OCI-LY3 (cell line): ENCODE measurements at regions not wholly inside any gene's neighbourhood (a gene's known extent, or its start where the extent isn't known, plus 50 kb on each side); places are given as distances from the start of the nearest gene placed in this dataset.

Source experiments
- H2AFZ ChIP-seq: fragments of 200-600, 300-600 bp; shearing (Covaris generic); 2 replicates; pipeline ENCODE4 v1.6.0; 2014; ENCODE audit warnings: antibody characterized with exemption, low read depth, low read length
- H3K27ac ChIP-seq: fragments of 200-600, 300-600 bp; sonication (generic); 2 replicates; pipeline ENCODE4 v1.5.1; 2014; ENCODE audit warnings: mild to moderate bottlenecking, low read length, moderate library complexity, mixed read lengths
- H3K27me3 ChIP-seq: fragments of 200-600, 300-600 bp; sonication (generic); 2 replicates; pipeline ENCODE4 v1.6.1; 2014; ENCODE audit warnings: low read depth, low read length, mixed read lengths
- H3K36me3 ChIP-seq: fragments of 200-600, 300-600 bp; sonication (generic); replicated peaks from 2 replicates; pipeline ENCODE3; 2014; ENCODE audit warnings: low read depth, low read length, mixed read lengths
- H3K4me1 ChIP-seq: fragments of 300-600, 200-600 bp; sonication (generic); 2 replicates; pipeline ENCODE4 v1.6.1; 2014; ENCODE audit warnings: low read length, mixed read lengths
- H3K4me2 ChIP-seq: fragments of 200-600, 300-600 bp; sonication (generic); 2 replicates; pipeline ENCODE4 v1.6.1; 2014; ENCODE audit warnings: low read length, mixed read lengths
- H3K4me3 ChIP-seq: fragments of 300-600, 200-600 bp; sonication (generic); 2 replicates; pipeline ENCODE4 v1.5.1; 2014; ENCODE audit warnings: antibody characterized with exemption, mild to moderate bottlenecking, low read length, moderate library complexity
- H3K79me2 ChIP-seq: fragments of 300-600, 200-600 bp; shearing (Covaris generic); 2 replicates; pipeline ENCODE4 v1.6.1; 2014; ENCODE audit warnings: mild to moderate bottlenecking, low read length, mixed read lengths
- H3K9ac ChIP-seq: fragments of 300-600, 200-600 bp; shearing (Covaris generic); 2 replicates; pipeline ENCODE4 v1.6.0; 2014; ENCODE audit warnings: mild to moderate bottlenecking, low read length, moderate library complexity
- H3K9me3 ChIP-seq: fragments of 200-600, 300-600 bp; shearing (Covaris generic); 2 replicates; pipeline ENCODE4 v1.6.1; 2014; ENCODE audit warnings: low read length, mixed read lengths; ENCODE audit not compliant: insufficient read depth
- H4K20me1 ChIP-seq: fragments of 200-600, 300-600 bp; sonication (generic); 2 replicates; pipeline ENCODE4 v1.6.1; 2016; ENCODE audit warnings: low read length, mixed read lengths; ENCODE audit not compliant: insufficient read depth
- EZH2phosphoT487 ChIP-seq: fragments of 200-600 bp; shearing (Covaris generic); IDR thresholded peaks from 2 replicates; pipeline ENCODE4 v1.6.1; 2018; ENCODE audit warnings: antibody characterized with exemption, mixed run types, low read depth
- TF ChIP-seq, protein P1 (sequence below): fragments of 200-600, 300-600 bp; sonication (generic); IDR thresholded peaks from 2 replicates; pipeline ENCODE4 v1.5.1; 2014; ENCODE audit warnings: antibody characterized with exemption, low read length, low read depth

DNA sequence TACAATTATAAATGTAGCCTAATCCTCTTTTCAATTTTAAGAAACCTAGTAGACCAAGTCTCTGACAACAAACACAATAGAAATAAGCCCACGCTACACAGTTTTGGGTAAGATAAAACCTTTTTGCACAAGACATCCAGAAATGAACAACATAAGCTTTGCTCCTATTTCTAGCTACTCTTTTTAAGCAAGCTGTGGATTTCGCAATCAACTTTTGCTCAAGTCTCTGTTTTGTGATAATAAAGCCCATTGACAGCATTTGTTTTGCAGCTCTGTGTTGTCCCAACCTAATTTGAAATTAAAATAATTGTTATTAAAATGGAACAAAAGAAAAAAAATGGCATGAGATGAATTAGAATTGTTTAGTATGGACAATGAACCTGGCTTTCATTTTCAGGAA lies 287.9 kb upstream of the PUDP start:
- Histone ChIP-seq H3K9me3 (no peaks in the 10 kb centered on the region), H3K9ac (no peak overlapping the region), H3K4me3 (no peak overlapping the region), H2AFZ (no peak overlapping the region), H3K4me2 (no peak overlapping the region), H3K27me3 (no peaks in the 10 kb centered on the region), H3K27ac (no peak overlapping the region), H3K4me1 (no peaks in the 10 kb centered on the region), H3K36me3 (no peaks in the 10 kb centered on the region), H3K79me2 (no peaks in the 10 kb centered on the region), H4K20me1 (no peaks in the 10 kb centered on the region)
- TF ChIP-seq, protein P1, sequence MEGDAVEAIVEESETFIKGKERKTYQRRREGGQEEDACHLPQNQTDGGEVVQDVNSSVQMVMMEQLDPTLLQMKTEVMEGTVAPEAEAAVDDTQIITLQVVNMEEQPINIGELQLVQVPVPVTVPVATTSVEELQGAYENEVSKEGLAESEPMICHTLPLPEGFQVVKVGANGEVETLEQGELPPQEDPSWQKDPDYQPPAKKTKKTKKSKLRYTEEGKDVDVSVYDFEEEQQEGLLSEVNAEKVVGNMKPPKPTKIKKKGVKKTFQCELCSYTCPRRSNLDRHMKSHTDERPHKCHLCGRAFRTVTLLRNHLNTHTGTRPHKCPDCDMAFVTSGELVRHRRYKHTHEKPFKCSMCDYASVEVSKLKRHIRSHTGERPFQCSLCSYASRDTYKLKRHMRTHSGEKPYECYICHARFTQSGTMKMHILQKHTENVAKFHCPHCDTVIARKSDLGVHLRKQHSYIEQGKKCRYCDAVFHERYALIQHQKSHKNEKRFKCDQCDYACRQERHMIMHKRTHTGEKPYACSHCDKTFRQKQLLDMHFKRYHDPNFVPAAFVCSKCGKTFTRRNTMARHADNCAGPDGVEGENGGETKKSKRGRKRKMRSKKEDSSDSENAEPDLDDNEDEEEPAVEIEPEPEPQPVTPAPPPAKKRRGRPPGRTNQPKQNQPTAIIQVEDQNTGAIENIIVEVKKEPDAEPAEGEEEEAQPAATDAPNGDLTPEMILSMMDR, result no peak

DNA sequence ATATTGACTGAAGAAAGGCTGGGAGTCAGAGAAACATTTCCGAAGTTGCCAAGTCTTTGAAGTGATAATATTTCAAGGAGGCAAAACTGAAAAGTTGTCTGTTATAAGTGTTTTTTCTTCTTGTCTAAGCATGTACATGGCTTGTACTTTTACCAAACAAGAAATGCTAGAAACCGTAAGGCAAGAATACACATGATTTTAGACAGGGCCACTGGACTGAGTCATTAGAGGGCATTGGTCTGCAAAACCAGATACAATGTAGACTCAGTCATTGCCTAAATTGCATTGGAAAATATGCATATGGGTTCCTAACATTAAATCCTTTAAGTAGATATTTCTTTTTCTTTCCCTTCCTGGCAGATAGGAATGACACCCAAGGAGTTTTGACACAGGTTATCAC lies 284.9 kb upstream of the PUDP start:
- Histone ChIP-seq H3K36me3 (no peaks in the 10 kb centered on the region), H3K79me2 (no peaks in the 10 kb centered on the region), H3K27ac (no peak overlapping the region), H3K27me3 (no peaks in the 10 kb centered on the region), H2AFZ (no peak overlapping the region), H3K9ac (no peak overlapping the region), H3K4me2 (no peak overlapping the region), H4K20me1 (no peaks in the 10 kb centered on the region), H3K4me3 (no peak overlapping the region), H3K9me3 (no peaks in the 10 kb centered on the region), H3K4me1 (no peaks in the 10 kb centered on the region)
- TF ChIP-seq EZH2phosphoT487, result no peak
- TF ChIP-seq, protein P1, result no peak

DNA sequence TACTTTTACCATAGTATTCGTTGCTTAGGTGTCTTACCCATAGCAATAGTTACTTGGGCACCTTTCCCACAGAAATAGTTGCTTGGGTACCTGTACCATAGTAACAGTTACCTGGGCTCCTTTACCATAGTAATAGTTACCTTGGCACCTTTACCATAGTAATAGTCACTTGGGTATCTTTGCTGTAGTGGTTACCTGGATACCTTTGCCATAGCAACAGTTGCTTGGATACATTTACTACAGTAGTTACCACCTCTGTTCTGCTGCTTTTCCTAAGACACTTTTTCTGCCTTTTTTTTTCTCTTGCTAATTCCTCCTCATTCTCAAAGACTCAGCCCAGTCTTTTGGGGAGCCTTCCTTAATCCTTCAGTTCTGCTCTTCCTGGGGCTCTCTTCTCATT lies 272.8 kb upstream of the PUDP start:
- Histone ChIP-seq H3K4me3 (no peak overlapping the region), H3K27me3 (no peaks in the 10 kb centered on the region), H3K27ac (no peak overlapping the region), H3K9me3 (no peaks in the 10 kb centered on the region), H3K9ac (no peak overlapping the region), H2AFZ (no peak overlapping the region), H3K36me3 (no peaks in the 10 kb centered on the region), H4K20me1 (no peaks in the 10 kb centered on the region), H3K79me2 (no peaks in the 10 kb centered on the region), H3K4me1 (no peaks in the 10 kb centered on the region), H3K4me2 (no peak overlapping the region)
- TF ChIP-seq, protein P1, result no peak
- TF ChIP-seq EZH2phosphoT487, result no peak

DNA sequence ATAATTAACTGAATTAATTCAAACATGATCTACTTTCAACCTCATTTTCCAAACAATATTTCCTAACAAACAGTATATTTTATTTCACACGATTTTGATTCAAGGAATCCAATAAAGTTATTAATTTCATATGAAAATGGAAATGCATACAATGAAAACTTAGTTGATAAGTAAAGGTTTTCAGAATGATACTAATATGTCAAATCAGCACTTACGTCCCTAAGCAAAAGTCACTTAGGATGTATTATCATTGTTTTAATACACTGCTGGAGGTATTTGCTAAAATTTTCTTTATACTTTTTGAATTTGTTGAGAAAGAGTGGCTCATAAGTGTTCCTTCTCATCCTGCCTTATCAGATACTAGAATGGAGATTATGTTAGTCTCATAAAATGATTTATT lies 266.8 kb upstream of the PUDP start:
- TF ChIP-seq EZH2phosphoT487, result no peak
- TF ChIP-seq, protein P1, result no peak
- Histone ChIP-seq H2AFZ (no peak overlapping the region), H3K9ac (no peak overlapping the region), H3K4me1 (no peaks in the 10 kb centered on the region), H3K4me2 (no peak overlapping the region), H3K27me3 (no peaks in the 10 kb centered on the region), H3K36me3 (no peaks in the 10 kb centered on the region), H3K27ac (no peak overlapping the region), H3K4me3 (no peak overlapping the region), H3K9me3 (no peaks in the 10 kb centered on the region), H3K79me2 (no peaks in the 10 kb centered on the region), H4K20me1 (no peaks in the 10 kb centered on the region)
